ENCODE measurements at regions not wholly inside any gene's neighbourhood (a gene's known extent, or its start where the extent isn't known, plus 50 kb on each side); places are given as distances from the start of the nearest gene placed in this dataset.
A peak's percentile ranks its signal among the peaks of the same experiment; 100 is the strongest.

- H3K4me1 ChIP-seq (ENCODE audit: low read depth), result peaks cover 4% of the 10 kb centered on the region
- ATAC-seq (peak; percentile 25), DNase-seq (no peak)
- H3K4me3 ChIP-seq, result no peak overlapping the region
- intact Hi-C loops (cut with DNase I, micrococcal nuclease), result no loop called here
- no peaks in the 10 kb centered on the region for H3K36me3 ChIP-seq (ENCODE audit: low read depth)
- TF ChIP-seq, protein P1, sequence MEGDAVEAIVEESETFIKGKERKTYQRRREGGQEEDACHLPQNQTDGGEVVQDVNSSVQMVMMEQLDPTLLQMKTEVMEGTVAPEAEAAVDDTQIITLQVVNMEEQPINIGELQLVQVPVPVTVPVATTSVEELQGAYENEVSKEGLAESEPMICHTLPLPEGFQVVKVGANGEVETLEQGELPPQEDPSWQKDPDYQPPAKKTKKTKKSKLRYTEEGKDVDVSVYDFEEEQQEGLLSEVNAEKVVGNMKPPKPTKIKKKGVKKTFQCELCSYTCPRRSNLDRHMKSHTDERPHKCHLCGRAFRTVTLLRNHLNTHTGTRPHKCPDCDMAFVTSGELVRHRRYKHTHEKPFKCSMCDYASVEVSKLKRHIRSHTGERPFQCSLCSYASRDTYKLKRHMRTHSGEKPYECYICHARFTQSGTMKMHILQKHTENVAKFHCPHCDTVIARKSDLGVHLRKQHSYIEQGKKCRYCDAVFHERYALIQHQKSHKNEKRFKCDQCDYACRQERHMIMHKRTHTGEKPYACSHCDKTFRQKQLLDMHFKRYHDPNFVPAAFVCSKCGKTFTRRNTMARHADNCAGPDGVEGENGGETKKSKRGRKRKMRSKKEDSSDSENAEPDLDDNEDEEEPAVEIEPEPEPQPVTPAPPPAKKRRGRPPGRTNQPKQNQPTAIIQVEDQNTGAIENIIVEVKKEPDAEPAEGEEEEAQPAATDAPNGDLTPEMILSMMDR (IDR thresholded peaks at IDR 0.05), result no peak
- H3K9me3 ChIP-seq, result no peaks in the 10 kb centered on the region
Measured at GRCh38 chr7:42429339-42429738, 192.3 kb upstream of the GLI3 start.

DNA sequence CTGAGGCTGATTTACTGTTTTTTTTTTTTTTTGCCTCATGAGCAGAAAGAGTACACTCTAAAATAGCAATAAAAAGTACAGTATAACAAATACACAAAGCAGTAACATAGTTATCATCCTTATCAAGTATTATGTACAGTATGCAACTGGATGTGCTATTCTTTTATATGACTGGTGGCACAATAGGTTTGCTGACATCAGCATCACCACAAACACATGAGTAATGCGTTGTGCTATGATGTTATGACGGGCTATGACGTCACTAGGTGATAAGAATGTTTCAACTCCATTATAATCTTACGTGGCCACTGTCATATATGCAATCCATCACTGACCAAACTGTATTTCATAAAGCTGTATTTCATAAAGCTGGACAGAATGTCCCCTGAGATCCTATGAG lies 189.2 kb upstream of the GLI3 start:
- no peaks in the 10 kb centered on the region for H3K4me1 ChIP-seq (ENCODE audit: low read depth)
- intact Hi-C loops (cut with DNase I, micrococcal nuclease), result no loop called here
- TF ChIP-seq, protein P1 (IDR thresholded peaks at IDR 0.05), result no peak
- DNase-seq, result no peak
- no peaks in the 10 kb centered on the region for H3K36me3 ChIP-seq (ENCODE audit: low read depth)
- peak; percentile 51 for ATAC-seq
- no peak overlapping the region for H3K4me3 ChIP-seq
- no peaks in the 10 kb centered on the region for H3K9me3 ChIP-seq

- ATAC-seq, result no peak
- TF ChIP-seq, protein P1 (IDR thresholded peaks at IDR 0.05), result no peak
- no peaks in the 10 kb centered on the region for H3K4me1 ChIP-seq (ENCODE audit: low read depth)
- intact Hi-C loops (cut with DNase I, micrococcal nuclease), result no loop called here
- no peaks in the 10 kb centered on the region for H3K36me3 ChIP-seq (ENCODE audit: low read depth)
- DNase-seq, result no peak
- no peak overlapping the region for H3K4me3 ChIP-seq
- H3K9me3 ChIP-seq, result no peaks in the 10 kb centered on the region
Measured at GRCh38 chr7:42414941-42415505, 178.0 kb upstream of the GLI3 start.

DNA sequence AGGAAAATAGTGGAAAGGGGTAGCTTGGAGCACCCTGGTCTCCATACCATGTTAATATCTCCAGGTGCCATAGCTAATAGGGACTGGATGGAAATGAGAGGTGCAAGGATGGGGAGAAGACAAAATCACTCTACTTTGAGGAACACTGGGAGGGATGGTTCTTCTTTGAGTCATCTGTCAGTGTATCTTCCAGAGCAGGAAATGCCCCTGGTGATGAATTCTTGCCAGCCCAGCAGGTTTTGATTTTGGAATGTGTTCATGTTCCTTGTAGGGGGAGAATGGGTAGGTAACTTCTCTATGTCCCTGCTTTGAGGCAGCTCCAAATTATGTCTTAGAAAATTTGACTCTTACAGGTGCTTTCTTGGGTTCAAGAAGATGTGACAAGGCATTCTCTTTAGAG lies 177.0 kb upstream of the GLI3 start:
- Histone ChIP-seq H3K4me3 (no peak overlapping the region), H3K9me3 (no peaks in the 10 kb centered on the region), H3K4me1 (ENCODE audit: low read depth) (no peaks in the 10 kb centered on the region), H3K36me3 (ENCODE audit: low read depth) (no peaks in the 10 kb centered on the region)
- DNase-seq, result no peak
- intact Hi-C loops (cut with DNase I, micrococcal nuclease), result no loop called here
- TF ChIP-seq, protein P1 (IDR thresholded peaks at IDR 0.05), result no peak
- ATAC-seq, result no peak

GRCh38 chr7:42409296-42409695 lies 172.3 kb upstream of the GLI3 start:
- H3K36me3 ChIP-seq (ENCODE audit: low read depth), result no peaks in the 10 kb centered on the region
- DNase-seq (no peak), ATAC-seq (no peak)
- TF ChIP-seq, protein P1 (IDR thresholded peaks at IDR 0.05), result no peak
- no peak overlapping the region for H3K4me3 ChIP-seq
- no peaks in the 10 kb centered on the region for H3K4me1 ChIP-seq (ENCODE audit: low read depth)
- intact Hi-C loops (cut with DNase I, micrococcal nuclease), result no loop called here
- no peaks in the 10 kb centered on the region for H3K9me3 ChIP-seq

DNA sequence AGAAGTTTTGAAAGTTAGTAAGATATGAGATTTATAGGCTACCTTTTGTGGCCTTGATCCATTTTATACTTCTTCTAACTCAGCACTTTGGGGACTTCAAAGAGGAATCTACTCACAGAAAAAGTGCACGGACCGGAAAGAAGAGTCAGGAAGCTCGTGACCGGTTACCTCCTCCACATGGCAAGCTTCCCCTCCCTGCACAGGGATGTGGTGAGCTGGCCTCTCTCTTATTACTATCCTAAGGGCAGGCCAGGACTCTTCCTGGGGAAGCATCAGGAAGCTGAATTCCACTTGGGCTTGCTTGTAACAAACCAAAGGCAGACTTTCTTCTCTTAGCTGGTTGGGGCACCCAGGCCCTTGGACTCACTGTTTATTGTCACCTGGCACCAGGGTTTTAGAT lies 170.8 kb upstream of the GLI3 start:
- TF ChIP-seq, protein P1 (IDR thresholded peaks at IDR 0.05), result no peak
- H3K4me1 ChIP-seq (ENCODE audit: low read depth), result no peaks in the 10 kb centered on the region
- H3K9me3 ChIP-seq, result no peaks in the 10 kb centered on the region
- intact Hi-C loops (cut with DNase I, micrococcal nuclease), result no loop called here
- no peaks in the 10 kb centered on the region for H3K36me3 ChIP-seq (ENCODE audit: low read depth)
- no peak for ATAC-seq
- no peak overlapping the region for H3K4me3 ChIP-seq
- no peak for DNase-seq

Measured in mucosa of descending colon (tissue), 3 donors.